ENCODE measurements at regions not wholly inside any gene's neighbourhood (a gene's known extent, or its start where the extent isn't known, plus 50 kb on each side); places are given as distances from the start of the nearest gene placed in this dataset.
"Not testable (repeated sequence)": the region's sequence is repeated elsewhere in the genome, so short reads cannot be mapped to it uniquely, and the experiment has no call there.

DNA sequence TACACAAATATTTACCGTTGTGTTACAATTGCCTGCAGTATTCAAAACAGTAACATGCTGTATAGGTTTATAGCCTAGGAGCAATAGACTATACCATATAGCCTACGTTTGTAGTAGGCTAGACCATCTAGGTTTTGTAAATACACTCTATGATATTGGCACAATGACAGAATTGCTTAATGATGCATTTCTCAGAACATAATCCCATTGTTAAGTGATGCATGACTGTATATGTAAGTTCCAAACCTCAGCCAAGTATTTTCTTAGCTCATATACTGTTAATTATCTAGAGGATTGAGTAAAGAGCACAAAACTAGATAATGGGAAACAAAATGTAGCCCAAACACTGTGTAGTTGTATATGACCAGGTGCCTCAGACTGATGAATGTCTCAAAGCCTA lies 220.1 kb downstream of the ANXA1 start:
- H3K4me1 Mint-ChIP-seq, result no peaks in the 10 kb centered on the region
- H3K27ac Mint-ChIP-seq, result no peak overlapping the region
- intact Hi-C loops (cut with micrococcal nuclease), result no loop called here
- H3K9me3 Mint-ChIP-seq, result no peaks in the 10 kb centered on the region
- DNase-seq, result no peak
- H3K36me3 Mint-ChIP-seq (ENCODE audit: low read depth), result no peaks in the 10 kb centered on the region
- no peak overlapping the region for H3K4me3 Mint-ChIP-seq
- no peaks in the 10 kb centered on the region for H3K27me3 Mint-ChIP-seq

DNA sequence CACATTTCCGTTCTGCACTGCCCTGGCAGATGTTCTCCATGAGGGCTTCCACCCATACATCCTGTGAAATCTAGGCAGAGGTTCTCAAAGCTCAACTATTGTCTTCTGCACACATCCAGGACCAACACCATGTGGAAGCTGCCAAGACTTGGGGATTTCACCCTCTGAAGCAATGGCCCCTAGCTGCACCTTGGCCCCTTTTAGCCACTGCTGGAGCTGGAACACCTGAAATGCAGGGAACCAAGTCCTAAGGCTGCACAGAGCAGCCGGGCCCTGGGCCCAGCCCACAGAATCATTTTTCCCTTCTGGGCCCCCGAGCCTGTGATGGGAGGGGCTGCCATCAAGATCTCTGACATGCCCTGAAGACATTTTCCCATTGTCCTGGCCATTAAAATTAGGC lies 228.7 kb downstream of the ANXA1 start:
- Mint-ChIP-seq H3K27ac (no peak overlapping the region), H3K27me3 (no peaks in the 10 kb centered on the region), H3K9me3 (no peaks in the 10 kb centered on the region), H3K4me3 (no peak overlapping the region), H3K36me3 (ENCODE audit: low read depth) (no peaks in the 10 kb centered on the region), H3K4me1 (no peaks in the 10 kb centered on the region)
- no peak for DNase-seq
- intact Hi-C loops (cut with micrococcal nuclease), result no loop called here

DNA sequence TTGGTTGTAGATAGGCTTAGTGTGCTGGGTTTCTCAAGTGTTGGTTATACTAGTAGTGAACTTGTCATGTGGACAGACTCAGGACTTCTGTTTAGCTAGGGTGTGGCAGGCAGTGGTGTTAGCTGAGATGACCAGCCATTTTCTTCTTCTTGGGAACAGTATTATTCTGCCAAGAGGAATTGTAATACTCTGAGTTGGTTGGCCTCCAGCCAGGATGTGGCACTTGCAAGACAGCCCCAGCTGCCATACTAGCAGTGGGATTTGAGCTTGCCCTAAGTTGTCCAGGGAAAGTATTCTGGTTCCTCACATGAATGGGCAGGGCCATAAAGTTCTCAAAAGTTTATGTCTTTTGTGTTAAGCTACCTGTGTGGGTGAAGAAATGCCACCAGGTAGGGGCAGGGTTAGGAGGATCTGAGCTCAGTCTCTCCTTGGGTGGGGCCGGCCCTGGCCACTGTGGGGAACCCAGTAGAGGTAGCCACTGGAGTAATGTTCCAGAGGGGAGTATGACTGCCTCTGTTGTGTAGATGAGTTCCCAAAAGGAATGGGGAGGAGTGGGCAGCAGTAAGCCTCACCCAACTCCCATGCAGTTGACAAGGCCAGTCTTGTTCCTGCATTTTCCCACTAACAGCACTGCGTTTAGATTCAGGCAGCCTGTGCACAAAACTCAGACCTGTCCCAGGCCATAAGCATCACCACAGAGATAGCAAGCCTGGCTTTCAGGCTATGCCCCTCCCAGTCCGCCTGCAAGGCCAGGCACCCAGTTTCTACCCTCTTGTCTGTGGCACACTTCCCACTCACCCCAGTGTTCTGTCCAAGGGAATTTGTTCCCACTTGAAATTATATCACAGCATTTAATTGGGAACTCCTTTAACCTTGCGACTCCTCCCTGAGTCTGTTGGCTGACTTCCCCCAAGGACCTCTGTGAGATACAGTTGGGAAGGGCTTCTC lies 250.7 kb downstream of the ANXA1 start:
- Mint-ChIP-seq H3K4me3 (no peak overlapping the region), H3K9me3 (no peaks in the 10 kb centered on the region), H3K27ac (no peak overlapping the region), H3K4me1 (no peaks in the 10 kb centered on the region), H3K36me3 (ENCODE audit: low read depth) (no peaks in the 10 kb centered on the region), H3K27me3 (no peaks in the 10 kb centered on the region)
- DNase-seq, result no peak
- intact Hi-C loops (cut with micrococcal nuclease), result no loop called here

DNA sequence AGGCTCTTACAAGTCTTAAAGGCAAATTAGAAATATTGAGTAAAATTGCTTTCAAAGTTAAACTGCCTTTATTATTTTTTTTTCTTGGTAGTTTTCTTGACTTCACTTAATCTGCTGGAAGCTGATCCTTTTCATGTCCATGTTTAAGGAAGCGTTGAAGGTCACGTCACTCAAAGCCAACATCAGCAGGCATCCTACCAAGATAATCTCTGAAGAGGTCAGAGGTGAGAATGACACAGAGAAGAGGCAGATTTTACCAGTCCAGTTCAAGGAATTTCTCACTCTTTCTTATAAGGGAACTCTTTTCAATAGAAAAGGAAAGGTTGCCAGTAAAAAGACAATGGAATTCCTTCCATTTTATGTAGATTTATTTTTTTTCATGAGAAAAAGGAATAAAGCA lies 259.8 kb downstream of the ANXA1 start:
- no peak for DNase-seq
- no peaks in the 10 kb centered on the region for H3K9me3 Mint-ChIP-seq
- H3K4me1 Mint-ChIP-seq, result no peaks in the 10 kb centered on the region
- H3K27me3 Mint-ChIP-seq, result no peaks in the 10 kb centered on the region
- no peaks in the 10 kb centered on the region for H3K36me3 Mint-ChIP-seq (ENCODE audit: low read depth)
- intact Hi-C loops (cut with micrococcal nuclease), result no loop called here
- H3K4me3 Mint-ChIP-seq, result no peak overlapping the region
- no peak overlapping the region for H3K27ac Mint-ChIP-seq

DNA sequence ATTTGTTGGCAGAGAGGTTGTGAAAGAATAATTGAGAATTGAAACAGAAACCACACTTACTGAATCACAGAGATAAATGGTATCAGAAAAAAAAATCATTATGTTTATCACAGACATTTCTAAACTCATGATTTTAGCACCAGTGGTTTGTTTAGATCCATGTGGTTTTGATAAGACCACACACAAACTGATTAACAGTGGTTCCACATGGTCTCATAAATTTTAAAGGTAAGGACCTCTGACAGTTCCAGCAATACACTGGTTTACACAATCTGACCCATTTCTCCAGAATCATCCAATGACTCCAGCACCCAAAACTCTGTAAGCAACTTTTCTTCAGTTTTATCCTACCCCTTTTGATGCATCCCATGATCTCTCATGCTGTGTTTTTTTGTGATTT lies 261.2 kb downstream of the ANXA1 start:
- no peaks in the 10 kb centered on the region for H3K36me3 Mint-ChIP-seq (ENCODE audit: low read depth)

DNA sequence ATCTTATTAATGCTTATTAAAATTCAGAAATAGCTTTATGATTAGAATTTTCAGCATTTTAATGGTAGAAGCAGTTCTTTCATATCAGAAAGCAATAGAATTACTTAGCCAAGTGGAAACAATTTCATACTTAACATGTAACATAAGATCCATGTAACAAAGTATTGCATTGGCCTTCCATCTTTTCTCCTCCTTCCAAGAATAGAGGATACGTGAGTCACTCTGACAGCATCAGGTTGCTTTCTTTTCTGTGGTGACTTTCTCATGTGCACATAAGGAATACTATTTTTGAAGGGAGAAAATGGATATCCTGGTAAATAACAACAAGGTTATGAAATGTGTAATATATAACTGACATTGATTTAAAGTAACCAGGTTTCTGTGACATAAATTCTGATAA lies 272.2 kb downstream of the ANXA1 start:
- no peaks in the 10 kb centered on the region for H3K36me3 Mint-ChIP-seq (ENCODE audit: low read depth)
- no peak overlapping the region for H3K4me3 Mint-ChIP-seq
- DNase-seq, result no peak
- no peak overlapping the region for H3K27ac Mint-ChIP-seq
- no peaks in the 10 kb centered on the region for H3K9me3 Mint-ChIP-seq
- intact Hi-C loops (cut with micrococcal nuclease), result no loop called here
- H3K4me1 Mint-ChIP-seq, result no peaks in the 10 kb centered on the region
- no peaks in the 10 kb centered on the region for H3K27me3 Mint-ChIP-seq

More for the DNA sequence above, 261.2 kb downstream of the ANXA1 start:
- H3K4me3 Mint-ChIP-seq, result no peak overlapping the region
- intact Hi-C loops (cut with micrococcal nuclease), result no loop called here
- H3K4me1 Mint-ChIP-seq, result no peaks in the 10 kb centered on the region
- H3K27ac Mint-ChIP-seq, result no peak overlapping the region
- no peak for DNase-seq
- H3K9me3 Mint-ChIP-seq, result no peaks in the 10 kb centered on the region
- H3K27me3 Mint-ChIP-seq, result no peaks in the 10 kb centered on the region

DNA sequence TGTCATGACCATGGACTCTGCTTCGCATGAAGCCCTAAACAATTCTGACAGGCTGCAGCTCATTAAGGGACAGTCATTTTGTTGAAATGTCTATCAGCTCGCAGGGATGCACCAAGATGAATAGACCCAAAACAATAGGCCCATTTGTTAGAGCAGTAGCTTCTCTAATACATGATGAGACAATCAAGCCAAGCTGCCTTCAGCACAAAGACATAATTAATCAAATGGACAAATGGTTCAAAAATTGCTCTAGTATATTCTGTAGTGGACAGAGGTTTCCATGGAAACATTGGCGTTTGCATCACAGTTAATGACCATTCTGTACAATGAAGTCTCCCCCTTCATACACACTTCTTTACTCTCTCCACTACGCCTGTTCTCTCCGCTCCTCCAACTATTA lies 274.6 kb downstream of the ANXA1 start:
- H3K27ac Mint-ChIP-seq, result no peak overlapping the region
- H3K36me3 Mint-ChIP-seq (ENCODE audit: low read depth), result no peaks in the 10 kb centered on the region
- no peaks in the 10 kb centered on the region for H3K27me3 Mint-ChIP-seq
- no peaks in the 10 kb centered on the region for H3K4me1 Mint-ChIP-seq
- intact Hi-C loops (cut with micrococcal nuclease), result loop anchor here (1.0 kb wide), 1 partner anchor 12 kb away; no protein-coding TSS in a partner anchor
- no peak for DNase-seq
- no peaks in the 10 kb centered on the region for H3K9me3 Mint-ChIP-seq
- no peak overlapping the region for H3K4me3 Mint-ChIP-seq

DNA sequence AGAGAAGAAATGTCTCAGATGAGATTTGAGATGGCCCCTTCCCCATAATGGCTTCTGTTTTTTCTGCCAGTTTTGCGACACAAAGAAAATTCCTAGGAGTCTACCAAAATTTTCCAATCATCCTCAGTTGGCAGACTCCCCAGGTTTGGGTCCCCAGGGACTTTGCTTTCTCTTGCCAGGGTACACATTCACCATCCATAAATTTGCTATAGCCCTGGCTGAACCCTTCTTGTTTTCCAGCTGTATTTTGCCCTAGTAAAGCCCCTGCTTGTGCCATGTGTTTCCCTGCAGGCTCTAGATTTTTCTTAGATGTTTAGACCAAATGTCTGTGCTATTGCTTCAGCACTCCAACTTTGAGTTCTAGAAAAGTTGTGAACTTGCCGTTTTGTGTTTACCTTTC lies 283.2 kb downstream of the ANXA1 start:
- intact Hi-C loops (cut with micrococcal nuclease), result no loop called here
- Mint-ChIP-seq H3K9me3 (no peaks in the 10 kb centered on the region), H3K4me3 (no peak overlapping the region), H3K27ac (no peak overlapping the region), H3K27me3 (no peaks in the 10 kb centered on the region), H3K4me1 (no peaks in the 10 kb centered on the region), H3K36me3 (ENCODE audit: low read depth) (no peaks in the 10 kb centered on the region)
- DNase-seq, result no peak

DNA sequence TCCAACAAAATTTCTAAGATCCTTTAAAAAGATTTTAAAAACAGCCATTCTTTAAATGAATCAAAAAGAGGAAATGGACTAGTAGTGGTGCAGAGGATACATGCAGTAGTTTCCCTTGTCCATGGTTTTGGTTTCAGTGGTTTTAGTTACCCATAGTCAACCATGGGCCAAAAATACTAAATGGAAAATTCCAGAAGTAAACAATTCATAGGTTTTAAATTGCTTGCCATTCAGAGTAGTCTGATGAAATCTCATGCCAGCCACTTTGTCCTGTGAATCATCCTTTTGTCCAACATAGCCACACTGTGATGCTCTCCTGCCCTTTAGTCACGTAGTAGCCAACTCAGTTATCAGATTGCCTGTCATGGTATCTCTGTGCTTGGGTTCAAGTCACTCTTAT lies 286.1 kb downstream of the ANXA1 start:
- Mint-ChIP-seq H3K27me3 (no peaks in the 10 kb centered on the region), H3K27ac (no peak overlapping the region), H3K4me1 (no peaks in the 10 kb centered on the region), H3K36me3 (ENCODE audit: low read depth) (no peaks in the 10 kb centered on the region), H3K9me3 (no peaks in the 10 kb centered on the region), H3K4me3 (no peak overlapping the region)
- DNase-seq, result no peak
- intact Hi-C loops (cut with micrococcal nuclease), result loop anchor here (1.0 kb wide), 1 partner anchor 11 kb away; no protein-coding TSS in a partner anchor

DNA sequence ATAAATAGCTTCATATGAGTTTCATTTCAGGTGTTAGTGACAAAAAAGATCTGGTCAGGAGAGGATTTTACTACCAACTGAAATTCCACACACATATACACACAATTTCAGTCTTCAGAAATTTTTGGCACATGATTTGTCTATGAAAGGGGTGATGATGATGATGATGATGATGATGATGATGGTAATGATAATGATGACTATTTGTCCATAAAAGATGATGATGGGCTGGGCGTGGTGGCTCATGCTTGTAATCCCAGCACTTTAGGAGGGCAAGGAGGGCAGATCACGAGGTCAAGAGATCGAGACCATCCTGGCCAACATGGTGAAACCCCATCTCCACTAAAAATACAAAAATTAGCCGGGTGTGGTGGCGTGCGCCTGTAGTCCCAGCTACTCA lies 288.2 kb downstream of the ANXA1 start:
- H3K27me3 Mint-ChIP-seq; intact Hi-C loops (cut with micrococcal nuclease); DNase-seq; H3K4me1 Mint-ChIP-seq; H3K36me3 Mint-ChIP-seq (ENCODE audit: low read depth); H3K9me3 Mint-ChIP-seq; H3K4me3 Mint-ChIP-seq; H3K27ac Mint-ChIP-seq: not testable (repeated sequence)

DNA sequence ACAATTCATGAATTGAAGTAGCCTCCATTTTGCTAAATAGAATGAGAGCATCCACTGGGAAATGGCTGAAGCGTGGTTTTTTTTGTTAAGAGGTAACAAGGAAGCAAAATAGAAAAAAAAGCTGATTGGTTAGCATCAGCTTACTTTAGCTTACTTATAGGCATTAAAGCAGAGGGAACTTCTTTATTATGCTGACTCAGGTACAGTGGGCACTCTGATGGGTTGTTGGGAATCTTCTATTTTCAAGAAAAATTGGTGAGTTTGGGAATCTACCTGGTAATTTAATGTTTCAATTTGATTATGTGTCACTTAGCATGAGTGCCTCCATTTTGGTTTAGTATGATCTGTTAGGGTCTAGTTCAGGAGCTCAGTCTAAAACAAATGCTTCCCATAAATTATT lies 289.6 kb downstream of the ANXA1 start:
- Mint-ChIP-seq H3K27me3 (peaks cover 2% of the 10 kb centered on the region), H3K4me3 (no peak overlapping the region), H3K4me1 (no peaks in the 10 kb centered on the region), H3K36me3 (ENCODE audit: low read depth) (no peaks in the 10 kb centered on the region), H3K9me3 (no peaks in the 10 kb centered on the region), H3K27ac (no peak overlapping the region)
- DNase-seq, result no peak
- intact Hi-C loops (cut with micrococcal nuclease), result no loop called here

DNA sequence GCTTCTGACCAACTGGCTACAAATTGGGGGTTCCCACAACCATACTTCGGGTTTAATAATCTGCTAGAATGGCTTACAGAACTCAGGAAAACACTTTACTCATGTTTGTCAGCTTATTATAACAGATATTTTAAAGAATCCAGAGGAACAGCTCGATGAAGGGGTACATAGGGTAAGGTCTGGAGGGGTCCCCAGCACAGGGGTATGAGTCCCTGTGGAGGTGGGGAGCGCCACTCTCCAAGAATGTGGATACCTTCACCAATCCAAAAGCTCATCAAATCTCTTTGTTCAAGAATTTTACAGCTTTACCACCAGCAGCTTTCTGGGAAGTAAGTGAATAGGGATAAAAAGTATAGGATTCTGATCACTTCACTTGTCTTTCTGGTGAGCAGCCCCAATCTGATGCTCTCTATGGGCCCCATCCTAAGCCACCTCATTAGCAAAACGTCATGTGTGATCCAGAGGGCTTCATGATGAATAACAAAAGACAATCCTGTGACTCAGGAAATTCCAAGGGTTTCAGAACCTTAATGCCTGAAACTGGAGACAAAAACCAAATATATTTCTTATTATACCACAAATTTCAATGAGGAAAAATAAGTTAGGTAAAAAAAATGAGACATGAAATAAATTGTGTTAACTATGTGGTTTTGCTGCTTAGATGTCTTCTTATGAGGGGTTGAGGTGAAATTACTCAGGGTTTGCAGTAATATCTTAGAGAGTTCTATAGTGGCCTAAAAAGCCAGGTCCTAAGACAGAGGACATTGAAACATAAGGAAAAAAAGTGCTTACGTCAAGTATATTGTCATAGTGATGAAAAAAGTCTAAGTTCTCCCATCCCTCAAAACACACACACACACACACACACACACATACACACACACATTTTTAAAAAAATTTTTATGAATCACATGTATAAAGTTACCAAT lies 290.5 kb downstream of the ANXA1 start:
- Mint-ChIP-seq H3K27me3 (peaks cover 2% of the 10 kb centered on the region), H3K9me3 (no peaks in the 10 kb centered on the region), H3K4me3 (no peak overlapping the region), H3K4me1 (no peaks in the 10 kb centered on the region), H3K27ac (no peak overlapping the region), H3K36me3 (ENCODE audit: low read depth) (no peaks in the 10 kb centered on the region)
- DNase-seq, result no peak
- intact Hi-C loops (cut with micrococcal nuclease), result no loop called here

DNA sequence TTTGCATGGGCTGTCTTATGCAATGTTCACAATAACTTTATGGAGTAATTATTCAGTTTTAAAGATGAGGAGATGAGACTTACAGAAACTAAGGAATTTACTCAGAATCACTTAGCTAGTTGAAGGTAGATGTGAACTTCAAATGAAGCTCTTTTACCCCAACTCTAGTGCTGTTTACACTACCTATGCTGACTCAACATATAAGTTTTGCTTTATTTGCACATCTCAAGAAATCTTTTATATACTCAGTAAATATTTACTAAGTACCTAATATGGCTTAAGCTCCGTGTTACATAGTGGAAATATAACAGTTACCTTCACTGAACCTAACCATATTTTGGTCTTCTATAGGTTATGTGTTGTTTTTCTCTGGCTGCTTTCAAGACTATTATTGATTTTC lies 293.2 kb downstream of the ANXA1 start:
- Mint-ChIP-seq H3K27ac (no peak overlapping the region), H3K27me3 (peaks cover 2% of the 10 kb centered on the region), H3K4me1 (no peaks in the 10 kb centered on the region), H3K36me3 (ENCODE audit: low read depth) (no peaks in the 10 kb centered on the region), H3K9me3 (no peaks in the 10 kb centered on the region), H3K4me3 (no peak overlapping the region)
- no peak for DNase-seq
- intact Hi-C loops (cut with micrococcal nuclease), result no loop called here

DNA sequence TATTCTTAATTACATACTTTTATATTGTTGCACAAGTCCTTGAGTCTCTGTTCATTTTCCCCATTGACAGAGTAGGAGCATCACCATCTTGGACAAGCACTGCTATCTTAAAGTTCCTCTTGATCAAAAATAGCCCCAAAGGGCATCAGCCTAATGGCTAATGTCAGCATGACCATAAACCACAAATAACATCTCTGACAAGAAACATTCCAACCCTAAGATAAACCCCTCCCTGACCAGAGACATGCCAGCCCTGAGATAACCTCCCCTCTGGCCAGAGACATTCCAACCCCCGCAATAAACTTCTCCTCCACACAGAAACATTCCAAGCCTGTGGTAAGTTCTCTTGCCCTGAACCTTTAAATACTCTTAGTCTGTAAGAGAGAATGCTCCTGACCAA lies 293.7 kb downstream of the ANXA1 start:
- DNase-seq; H3K9me3 Mint-ChIP-seq; H3K27ac Mint-ChIP-seq; H3K36me3 Mint-ChIP-seq (ENCODE audit: low read depth); H3K4me1 Mint-ChIP-seq; H3K27me3 Mint-ChIP-seq; H3K4me3 Mint-ChIP-seq; intact Hi-C loops (cut with micrococcal nuclease): not testable (repeated sequence)

Data from activated CD4-positive, alpha-beta T cell treated with anti-CD3 and anti-CD28 coated beads, Interleukin-2, amount 10 ng/mL, durations not matched to agents 24 days and 14 days (primary cell).